CD4-positive, alpha-beta T cell treated with Interleukin-21 for 1 hour (primary cell): ENCODE measurements at regions not wholly inside any gene's neighbourhood (a gene's known extent, or its start where the extent isn't known, plus 50 kb on each side); places are given as distances from the start of the nearest gene placed in this dataset.
"Not testable (repeated sequence)": the region's sequence is repeated elsewhere in the genome, so short reads cannot be mapped to it uniquely, and the experiment has no call there.

Source experiments
- DNase-seq: peaks from one replicate; pipeline ENCODE4 v3.0.0-alpha.2; 2020

GRCh38 chr6:113697632-113698410 is 159.3 kb upstream of the MARCKS start:
- DNase-seq: no peak

- no peak for DNase-seq
These were observed 157.9 kb upstream of the MARCKS start for GRCh38 chr6:113699239-113699638.

GRCh38 chr6:113701552-113702254 is 155.4 kb upstream of the MARCKS start:
- no peak for DNase-seq

GRCh38 chr6:113707194-113707593 is 150.0 kb upstream of the MARCKS start:
- no peak for DNase-seq

GRCh38 chr6:113709936-113710509 is 147.1 kb upstream of the MARCKS start:
- no peak for DNase-seq

- no peak for DNase-seq
These were observed 143.5 kb upstream of the MARCKS start for GRCh38 chr6:113713665-113714064.

GRCh38 chr6:113718588-113718987 is 138.6 kb upstream of the MARCKS start:
- no peak for DNase-seq

- no peak for DNase-seq
These were observed 138.1 kb upstream of the MARCKS start for GRCh38 chr6:113719064-113719463.

GRCh38 chr6:113719545-113719944 is 137.6 kb upstream of the MARCKS start:
- DNase-seq: no peak

- no peak for DNase-seq
These were observed 134.0 kb upstream of the MARCKS start for GRCh38 chr6:113723182-113723581.

GRCh38 chr6:113724927-113725326 is 132.2 kb upstream of the MARCKS start:
- not testable (repeated sequence) for DNase-seq

GRCh38 chr6:113731541-113731940 is 125.6 kb upstream of the MARCKS start:
- no peak for DNase-seq

- no peak for DNase-seq
These were observed 124.7 kb upstream of the MARCKS start for GRCh38 chr6:113732384-113732966.

- no peak for DNase-seq
These were observed 123.8 kb upstream of the MARCKS start for GRCh38 chr6:113733381-113733780.

GRCh38 chr6:113734982-113735381 is 122.2 kb upstream of the MARCKS start:
- DNase-seq: no peak

GRCh38 chr6:113735491-113735890 is 121.7 kb upstream of the MARCKS start:
- DNase-seq: no peak

GRCh38 chr6:113736978-113737377 is 120.2 kb upstream of the MARCKS start:
- no peak for DNase-seq

- no peak for DNase-seq
These were observed 118.0 kb upstream of the MARCKS start for GRCh38 chr6:113739041-113739655.

- no peak for DNase-seq
These were observed 115.5 kb upstream of the MARCKS start for GRCh38 chr6:113741651-113742050.

- no peak for DNase-seq
These were observed 114.8 kb upstream of the MARCKS start for GRCh38 chr6:113742342-113742741.

GRCh38 chr6:113744861-113745260 is 112.3 kb upstream of the MARCKS start:
- no peak for DNase-seq

GRCh38 chr6:113750151-113750855 is 106.8 kb upstream of the MARCKS start:
- no peak for DNase-seq

GRCh38 chr6:113754291-113754690 is 102.9 kb upstream of the MARCKS start:
- no peak for DNase-seq
